Natural killer cell (primary cell): ENCODE measurements at regions not wholly inside any gene's neighbourhood (a gene's known extent, or its start where the extent isn't known, plus 50 kb on each side); places are given as distances from the start of the nearest gene placed in this dataset.

Source experiments
- ATAC-seq, 3 donors: fragments of 150-1000 bp in 2 of 3; fragments of 200-7000 bp in 1 of 3; cut with Tn5 transposase; 1 replicate in 1 of 3; 2 replicates in 2 of 3; pipeline ENCODE4 v1.10.0; 2021; ENCODE audit warnings: mild to moderate bottlenecking in 2 of 3, moderate library complexity in 2 of 3
- DNase-seq, 2 donors: peaks; one replicate each; pipeline versions ENCODE4 v3.0.0 to v3.0.0-alpha.2; 2013 to 2021; ENCODE audit warnings: mixed read lengths in 1 of 2
- H3K27ac ChIP-seq: one replicate; pipeline ENCODE4 v1.5.1; 2013; ENCODE audit warnings: mild to moderate bottlenecking, low read length
- H3K27me3 ChIP-seq: one replicate; pipeline ENCODE4 v1.6.1; 2013; ENCODE audit warnings: low read length; ENCODE audit not compliant: control insufficient read depth, insufficient read depth
- H3K36me3 ChIP-seq: one replicate; pipeline ENCODE4 v1.6.1; 2013; ENCODE audit warnings: low read length; ENCODE audit not compliant: control insufficient read depth, insufficient read depth
- H3K4me1 ChIP-seq: one replicate; pipeline ENCODE4 v1.6.1; 2013; ENCODE audit warnings: low read length; ENCODE audit not compliant: control insufficient read depth, insufficient read depth
- H3K4me3 ChIP-seq: one replicate; pipeline ENCODE4 v1.5.1; 2013; ENCODE audit warnings: low read length
- H3K9me3 ChIP-seq: one replicate; pipeline ENCODE4 v1.6.1; 2013; ENCODE audit warnings: low read length; ENCODE audit not compliant: control insufficient read depth, insufficient read depth
- H3K27ac Mint-ChIP-seq, 2 donors: one replicate each; pipeline ENCODE4 v1.8.0; 2022; ENCODE audit warnings: mild to moderate bottlenecking in 2 of 2, mixed read lengths in 2 of 2, moderate library complexity in 1 of 2
- H3K27me3 Mint-ChIP-seq, 2 donors: one replicate each; pipeline ENCODE4 v1.8.0; 2022; ENCODE audit warnings: low read depth in 2 of 2, mixed read lengths in 2 of 2
- H3K36me3 Mint-ChIP-seq: one replicate; pipeline ENCODE4 v1.8.0; 2022; ENCODE audit warnings: mixed read lengths
- H3K4me1 Mint-ChIP-seq, 2 donors: one replicate each; pipeline ENCODE4 v1.8.0; 2022; ENCODE audit warnings: mixed read lengths in 2 of 2
- H3K4me3 Mint-ChIP-seq: one replicate; pipeline ENCODE4 v1.8.0; 2022; ENCODE audit warnings: mild to moderate bottlenecking, moderate library complexity, mixed read lengths
- H3K9me3 Mint-ChIP-seq, 2 donors: one replicate each; pipeline ENCODE4 v1.8.0; 2022; ENCODE audit warnings: mixed read lengths in 2 of 2
- WGBS: methylation state at CpG from one replicate; pipeline ENCODE4 v1.1.7; 2013; ENCODE audit warnings: missing lambda C conversion rate; ENCODE audit not compliant: insufficient coverage; 5-methylcytosine and 5-hydroxymethylcytosine counted together
- intact Hi-C: fragments of 100-400 bp; cut with micrococcal nuclease; formaldehyde crosslinking; loops from one replicate; pipeline ENCODE4 v1.14.2; 2022
- TF ChIP-seq, protein P1 (sequence below): fragments of 200-600 bp; IDR thresholded peaks from one replicate; pipeline ENCODE4 v1.8.0; 2022; ENCODE audit warnings: antibody characterized with exemption

DNA sequence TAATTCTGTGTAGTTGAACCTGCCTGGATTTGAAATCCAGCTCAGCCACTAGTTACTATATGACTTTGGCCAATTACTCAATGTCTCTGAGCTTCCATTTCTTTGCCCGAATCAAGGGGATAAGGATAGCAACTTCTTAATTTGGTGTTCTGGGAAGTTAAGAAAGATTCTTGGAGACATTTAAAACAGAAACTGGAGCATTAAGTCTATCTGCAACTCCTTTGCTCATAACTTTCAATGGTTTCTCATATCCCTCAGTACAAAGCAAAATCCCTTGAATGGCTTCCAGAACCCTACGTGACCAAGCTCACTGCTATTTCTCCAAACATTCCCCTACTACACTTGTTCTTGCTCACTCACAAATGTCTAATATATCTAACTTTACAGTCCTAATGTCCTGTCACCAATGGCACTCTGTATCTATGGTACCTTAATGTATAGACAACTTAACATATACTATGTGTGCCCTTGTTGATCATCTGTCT is 849.1 kb upstream of the SLIT2 start:
- peaks cover 10 to 23% of the 10 kb centered on the region in 2 donors for H3K9me3 Mint-ChIP-seq
- Histone ChIP-seq H3K36me3 (no peaks in the 10 kb centered on the region), H3K27ac (no peak overlapping the region), H3K9me3 (no peaks in the 10 kb centered on the region), H3K4me1 (no peaks in the 10 kb centered on the region), H3K4me3 (no peak overlapping the region), H3K27me3 (no peaks in the 10 kb centered on the region)
- H3K27ac Mint-ChIP-seq = no peak overlapping the region
- H3K27me3 Mint-ChIP-seq = no peaks in the 10 kb centered on the region
- ATAC-seq (no peak), DNase-seq (no peak)
- no peak overlapping the region for H3K4me3 Mint-ChIP-seq
- no peaks in the 10 kb centered on the region for H3K36me3 Mint-ChIP-seq
- TF ChIP-seq, protein P1, sequence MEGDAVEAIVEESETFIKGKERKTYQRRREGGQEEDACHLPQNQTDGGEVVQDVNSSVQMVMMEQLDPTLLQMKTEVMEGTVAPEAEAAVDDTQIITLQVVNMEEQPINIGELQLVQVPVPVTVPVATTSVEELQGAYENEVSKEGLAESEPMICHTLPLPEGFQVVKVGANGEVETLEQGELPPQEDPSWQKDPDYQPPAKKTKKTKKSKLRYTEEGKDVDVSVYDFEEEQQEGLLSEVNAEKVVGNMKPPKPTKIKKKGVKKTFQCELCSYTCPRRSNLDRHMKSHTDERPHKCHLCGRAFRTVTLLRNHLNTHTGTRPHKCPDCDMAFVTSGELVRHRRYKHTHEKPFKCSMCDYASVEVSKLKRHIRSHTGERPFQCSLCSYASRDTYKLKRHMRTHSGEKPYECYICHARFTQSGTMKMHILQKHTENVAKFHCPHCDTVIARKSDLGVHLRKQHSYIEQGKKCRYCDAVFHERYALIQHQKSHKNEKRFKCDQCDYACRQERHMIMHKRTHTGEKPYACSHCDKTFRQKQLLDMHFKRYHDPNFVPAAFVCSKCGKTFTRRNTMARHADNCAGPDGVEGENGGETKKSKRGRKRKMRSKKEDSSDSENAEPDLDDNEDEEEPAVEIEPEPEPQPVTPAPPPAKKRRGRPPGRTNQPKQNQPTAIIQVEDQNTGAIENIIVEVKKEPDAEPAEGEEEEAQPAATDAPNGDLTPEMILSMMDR = no peak
- no peaks in the 10 kb centered on the region for H3K4me1 Mint-ChIP-seq
- intact Hi-C loops = no loop called here
- 85% methylated on average over 1 of the region's 2 CpGs for WGBS

DNA sequence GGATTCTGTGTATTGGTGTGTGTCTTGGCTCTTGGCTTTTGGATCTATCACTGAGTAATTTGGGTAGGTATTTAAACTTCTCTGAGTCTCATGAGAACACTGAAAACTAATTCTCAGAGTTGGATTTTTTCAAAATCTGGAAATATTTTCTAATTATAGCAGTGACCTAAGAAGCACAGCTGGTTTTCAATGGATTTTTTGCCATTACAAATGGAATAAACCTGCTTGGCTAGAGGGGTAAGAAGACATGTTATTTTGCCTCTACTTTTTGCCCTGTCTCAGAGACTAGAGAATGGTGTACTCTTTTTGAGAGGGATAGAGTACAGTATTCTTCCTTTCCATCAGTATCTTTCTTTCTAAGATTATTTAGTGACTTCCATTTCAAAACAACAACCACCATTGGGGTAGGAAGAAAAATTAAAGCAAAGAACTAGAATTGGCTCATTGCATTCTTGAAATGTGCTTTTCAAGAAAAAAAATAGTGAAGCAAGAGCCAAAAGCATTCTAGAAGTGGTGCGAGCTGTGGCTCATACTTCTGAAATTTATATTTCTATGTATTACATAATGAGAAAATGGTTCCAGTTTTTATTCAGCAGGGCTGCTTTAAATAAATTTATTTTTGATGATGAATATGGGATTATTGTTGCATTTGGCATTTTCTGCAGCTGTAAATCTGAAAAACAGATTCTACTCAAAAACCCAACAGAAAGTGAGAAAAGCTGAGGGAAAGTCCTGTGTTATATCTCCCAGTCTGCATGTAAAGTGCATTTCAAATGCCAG is 850.2 kb upstream of the SLIT2 start:
- Mint-ChIP-seq H3K27ac (no peak overlapping the region), H3K4me1 (no peaks in the 10 kb centered on the region), H3K27me3 (no peaks in the 10 kb centered on the region), H3K9me3 (peaks cover 12 to 23% of the 10 kb centered on the region in 2 donors), H3K4me3 (no peak overlapping the region), H3K36me3 (no peaks in the 10 kb centered on the region)
- Histone ChIP-seq H3K4me1 (no peaks in the 10 kb centered on the region), H3K9me3 (no peaks in the 10 kb centered on the region), H3K36me3 (no peaks in the 10 kb centered on the region), H3K27me3 (no peaks in the 10 kb centered on the region), H3K4me3 (no peak overlapping the region), H3K27ac (no peak overlapping the region)
- ATAC-seq (no peak), DNase-seq (no peak)
- TF ChIP-seq, protein P1 = no peak
- intact Hi-C loops = no loop called here
- no CpG with 5 or more reads among the region's 1 CpG for WGBS

- H3K27ac ChIP-seq = no peak overlapping the region
- WGBS = no CpG with 5 or more reads among the region's 1 CpG
- Mint-ChIP-seq H3K27me3 (no peaks in the 10 kb centered on the region), H3K4me3 (no peak overlapping the region), H3K4me1 (no peaks in the 10 kb centered on the region), H3K9me3 (peaks cover 12 to 23% of the 10 kb centered on the region in 2 donors), H3K36me3 (no peaks in the 10 kb centered on the region), H3K27ac (no peak overlapping the region)
- no peak for ATAC-seq
- no peaks in the 10 kb centered on the region for H3K36me3 ChIP-seq
- no peaks in the 10 kb centered on the region for H3K9me3 ChIP-seq
- no peaks in the 10 kb centered on the region for H3K4me1 ChIP-seq
- no peaks in the 10 kb centered on the region for H3K27me3 ChIP-seq
- no peak for DNase-seq
- intact Hi-C loops = no loop called here
- TF ChIP-seq, protein P1 = no peak
- no peak overlapping the region for H3K4me3 ChIP-seq
Observed at GRCh38 chr4:19400820-19401219, 850.9 kb upstream of the SLIT2 start.

- Histone ChIP-seq H3K27ac (no peak overlapping the region), H3K4me3 (no peak overlapping the region), H3K36me3 (no peaks in the 10 kb centered on the region), H3K9me3 (no peaks in the 10 kb centered on the region), H3K27me3 (no peaks in the 10 kb centered on the region), H3K4me1 (no peaks in the 10 kb centered on the region)
- Mint-ChIP-seq H3K4me1 (no peaks in the 10 kb centered on the region), H3K27ac (no peak overlapping the region), H3K9me3 (peaks cover 10 to 16% of the 10 kb centered on the region in 2 donors), H3K36me3 (no peaks in the 10 kb centered on the region), H3K4me3 (no peak overlapping the region), H3K27me3 (no peaks in the 10 kb centered on the region)
- TF ChIP-seq, protein P1 = no peak
- DNase-seq (no peak), ATAC-seq (no peak)
- intact Hi-C loops = no loop called here
Observed at GRCh38 chr4:19399001-19399400, 852.7 kb upstream of the SLIT2 start.
